T-helper 2 cell treated with Interferon-gamma antibody and Interleukin-4, amounts not matched to agents 5 μg/mL and 100 μg/mL, for 36 hours (primary cell): ENCODE measurements at regions not wholly inside any gene's neighbourhood (a gene's known extent, or its start where the extent isn't known, plus 50 kb on each side); places are given as distances from the start of the nearest gene placed in this dataset.

Source experiments
- DNase-seq: peaks from one replicate; pipeline ENCODE4 v3.0.0; 2021; ENCODE audit warnings: low spot score
- H3K27ac Mint-ChIP-seq: one replicate; pipeline ENCODE4 v1.8.0; 2021; ENCODE audit warnings: mild to moderate bottlenecking, mixed read lengths
- H3K27me3 Mint-ChIP-seq: one replicate; pipeline ENCODE4 v1.8.0; 2021; ENCODE audit warnings: low read depth, mixed read lengths
- H3K36me3 Mint-ChIP-seq: one replicate; pipeline ENCODE4 v1.8.0; 2021; ENCODE audit warnings: low read depth, mixed read lengths
- H3K4me1 Mint-ChIP-seq: one replicate; pipeline ENCODE4 v1.8.0; 2021; ENCODE audit warnings: low read depth, mixed read lengths
- H3K4me3 Mint-ChIP-seq: one replicate; pipeline ENCODE4 v1.8.0; 2022; ENCODE audit warnings: mild to moderate bottlenecking, moderate library complexity, mixed read lengths
- H3K9me3 Mint-ChIP-seq: one replicate; pipeline ENCODE4 v1.8.0; 2021; ENCODE audit warnings: mixed read lengths

- peaks cover 35% of the 10 kb centered on the region for H3K4me1 Mint-ChIP-seq
- peaks cover 2% of the 10 kb centered on the region for H3K36me3 Mint-ChIP-seq
- peak overlapping the region; percentile 24 for H3K4me3 Mint-ChIP-seq
- H3K27ac Mint-ChIP-seq = peak overlapping the region; percentile 77
- H3K27me3 Mint-ChIP-seq = peaks cover 4% of the 10 kb centered on the region
- peak; percentile 19 for DNase-seq
- H3K9me3 Mint-ChIP-seq = peaks cover 4% of the 10 kb centered on the region
Measured at GRCh38 chr20:17843246-17844132, 125.1 kb downstream of the SNX5 start.

- Mint-ChIP-seq H3K4me1 (peaks cover 29% of the 10 kb centered on the region), H3K36me3 (peaks cover 2% of the 10 kb centered on the region), H3K4me3 (no peak overlapping the region), H3K9me3 (peaks cover 4% of the 10 kb centered on the region), H3K27ac (no peak overlapping the region), H3K27me3 (peaks cover 4% of the 10 kb centered on the region)
- DNase-seq = no peak
Measured at GRCh38 chr20:17841751-17842215, 126.8 kb downstream of the SNX5 start.

GRCh38 chr20:17840423-17840822 is 128.2 kb downstream of the SNX5 start:
- H3K36me3 Mint-ChIP-seq = peaks cover 2% of the 10 kb centered on the region
- H3K4me3 Mint-ChIP-seq = no peak overlapping the region
- peaks cover 4% of the 10 kb centered on the region for H3K9me3 Mint-ChIP-seq
- no peak overlapping the region for H3K27ac Mint-ChIP-seq
- peaks cover 4% of the 10 kb centered on the region for H3K27me3 Mint-ChIP-seq
- H3K4me1 Mint-ChIP-seq = peaks cover 17% of the 10 kb centered on the region
- no peak for DNase-seq

GRCh38 chr20:17838921-17839320 is 129.7 kb downstream of the SNX5 start:
- H3K27me3 Mint-ChIP-seq = peaks cover 4% of the 10 kb centered on the region
- peaks cover 4% of the 10 kb centered on the region for H3K9me3 Mint-ChIP-seq
- no peak for DNase-seq
- peaks cover 6% of the 10 kb centered on the region for H3K4me1 Mint-ChIP-seq
- no peak overlapping the region for H3K4me3 Mint-ChIP-seq
- H3K27ac Mint-ChIP-seq = no peak overlapping the region
- peaks cover 2% of the 10 kb centered on the region for H3K36me3 Mint-ChIP-seq

- peaks cover 4% of the 10 kb centered on the region for H3K9me3 Mint-ChIP-seq
- H3K27ac Mint-ChIP-seq = no peak overlapping the region
- peaks cover 4% of the 10 kb centered on the region for H3K27me3 Mint-ChIP-seq
- no peak overlapping the region for H3K4me3 Mint-ChIP-seq
- H3K36me3 Mint-ChIP-seq = peaks cover 2% of the 10 kb centered on the region
- no peaks in the 10 kb centered on the region for H3K4me1 Mint-ChIP-seq
- DNase-seq = no peak
Measured at GRCh38 chr20:17837179-17837578, 131.4 kb downstream of the SNX5 start.

- Mint-ChIP-seq H3K36me3 (peaks cover 2% of the 10 kb centered on the region), H3K9me3 (peaks cover 4% of the 10 kb centered on the region), H3K4me1 (no peaks in the 10 kb centered on the region), H3K27ac (no peak overlapping the region), H3K4me3 (no peak overlapping the region), H3K27me3 (peaks cover 9% of the 10 kb centered on the region)
- DNase-seq = no peak
Measured at GRCh38 chr20:17836303-17836861, 132.2 kb downstream of the SNX5 start.

- no peak overlapping the region for H3K27ac Mint-ChIP-seq
Measured at GRCh38 chr20:17835934-17836300, 132.7 kb downstream of the SNX5 start.

GRCh38 chr20:17835240-17835933 is 133.2 kb downstream of the SNX5 start:
- Mint-ChIP-seq H3K27ac (no peak overlapping the region), H3K36me3 (no peaks in the 10 kb centered on the region), H3K4me3 (no peak overlapping the region), H3K4me1 (no peaks in the 10 kb centered on the region), H3K9me3 (no peaks in the 10 kb centered on the region), H3K27me3 (peaks cover 6% of the 10 kb centered on the region)
- no peak for DNase-seq

More at GRCh38 chr20:17835934-17836300, 132.7 kb downstream of the SNX5 start:
- Mint-ChIP-seq H3K4me1 (no peaks in the 10 kb centered on the region), H3K9me3 (peaks cover 4% of the 10 kb centered on the region), H3K27me3 (peaks cover 6% of the 10 kb centered on the region), H3K4me3 (no peak overlapping the region), H3K36me3 (no peaks in the 10 kb centered on the region)
- DNase-seq = no peak

GRCh38 chr20:17834804-17835203 is 133.8 kb downstream of the SNX5 start:
- Mint-ChIP-seq H3K27me3 (peaks cover 6% of the 10 kb centered on the region), H3K4me1 (no peaks in the 10 kb centered on the region), H3K4me3 (no peak overlapping the region), H3K36me3 (no peaks in the 10 kb centered on the region), H3K9me3 (no peaks in the 10 kb centered on the region), H3K27ac (no peak overlapping the region)
- no peak for DNase-seq

- Mint-ChIP-seq H3K9me3 (no peaks in the 10 kb centered on the region), H3K27ac (no peak overlapping the region), H3K4me1 (no peaks in the 10 kb centered on the region), H3K4me3 (no peak overlapping the region), H3K36me3 (no peaks in the 10 kb centered on the region), H3K27me3 (peaks cover 10% of the 10 kb centered on the region)
- DNase-seq = no peak
Measured at GRCh38 chr20:17833036-17833674, 133.4 kb downstream of the BANF2 start.

- H3K27ac Mint-ChIP-seq = no peak overlapping the region
- DNase-seq = no peak
- no peaks in the 10 kb centered on the region for H3K9me3 Mint-ChIP-seq
- H3K4me3 Mint-ChIP-seq = no peak overlapping the region
- no peaks in the 10 kb centered on the region for H3K4me1 Mint-ChIP-seq
- H3K36me3 Mint-ChIP-seq = no peaks in the 10 kb centered on the region
- H3K27me3 Mint-ChIP-seq = peaks cover 10% of the 10 kb centered on the region
Measured at GRCh38 chr20:17832236-17832915, 132.6 kb downstream of the BANF2 start.

- Mint-ChIP-seq H3K4me3 (no peak overlapping the region), H3K36me3 (no peaks in the 10 kb centered on the region), H3K4me1 (peaks cover 13% of the 10 kb centered on the region), H3K27me3 (peaks cover 10% of the 10 kb centered on the region), H3K27ac (no peak overlapping the region), H3K9me3 (no peaks in the 10 kb centered on the region)
- no peak for DNase-seq
Measured at GRCh38 chr20:17828598-17829144, 128.9 kb downstream of the BANF2 start.
